ENCODE measurements at regions not wholly inside any gene's neighbourhood (a gene's known extent, or its start where the extent isn't known, plus 50 kb on each side); places are given as distances from the start of the nearest gene placed in this dataset.
"Not testable (repeated sequence)": the region's sequence is repeated elsewhere in the genome, so short reads cannot be mapped to it uniquely, and the experiment has no call there.

GRCh38 chr7:56697058-56697457, 435.2 kb downstream of the ZNF479 start:
- FAIRE-seq; DNase-seq (ENCODE audit: low spot score in 2 of 2): not testable (repeated sequence)

- DNase-seq (ENCODE audit: low spot score in 2 of 2), result no peak
- FAIRE-seq, result no peak
Measured at GRCh38 chr7:56686276-56686859, 445.9 kb downstream of the ZNF479 start.

DNA sequence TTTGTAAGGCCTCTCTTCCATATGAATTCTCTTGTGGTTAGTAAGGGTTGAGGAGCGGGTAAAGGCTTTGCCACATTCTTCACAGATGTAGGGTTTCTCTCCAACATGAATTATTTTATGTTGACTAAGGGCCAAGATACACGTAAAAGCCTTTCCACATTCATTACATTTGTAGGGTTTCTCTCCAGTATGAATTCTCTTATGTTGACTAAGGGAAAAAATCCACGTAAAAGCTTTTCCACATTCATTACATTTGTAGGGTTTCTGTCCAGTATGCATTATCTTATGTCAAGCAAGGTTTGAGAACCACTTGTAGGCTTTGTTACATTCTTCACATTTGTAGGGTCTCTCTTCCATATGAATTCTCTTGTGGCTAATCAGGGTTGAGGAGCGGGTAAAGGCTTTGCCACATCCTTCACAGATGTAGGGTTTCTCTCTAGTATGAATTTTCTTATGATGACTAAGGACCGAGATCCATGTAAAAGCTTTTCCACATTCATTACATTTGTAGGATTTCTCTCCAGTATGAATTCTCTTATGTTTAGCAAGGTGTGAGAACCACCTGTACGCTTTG, 493.0 kb downstream of the ZNF479 start:
- no peak for DNase-seq (ENCODE audit: low spot score in 2 of 2)
- no peak for FAIRE-seq

GRCh38 chr7:56609852-56610355, 493.7 kb upstream of the NUPR2 start:
- no peak for DNase-seq (ENCODE audit: low spot score in 2 of 2)
- no peak for FAIRE-seq

GRCh38 chr7:56605146-56605545, 488.9 kb upstream of the NUPR2 start:
- no peak for DNase-seq (ENCODE audit: low spot score in 2 of 2)
- FAIRE-seq, result no peak

DNA sequence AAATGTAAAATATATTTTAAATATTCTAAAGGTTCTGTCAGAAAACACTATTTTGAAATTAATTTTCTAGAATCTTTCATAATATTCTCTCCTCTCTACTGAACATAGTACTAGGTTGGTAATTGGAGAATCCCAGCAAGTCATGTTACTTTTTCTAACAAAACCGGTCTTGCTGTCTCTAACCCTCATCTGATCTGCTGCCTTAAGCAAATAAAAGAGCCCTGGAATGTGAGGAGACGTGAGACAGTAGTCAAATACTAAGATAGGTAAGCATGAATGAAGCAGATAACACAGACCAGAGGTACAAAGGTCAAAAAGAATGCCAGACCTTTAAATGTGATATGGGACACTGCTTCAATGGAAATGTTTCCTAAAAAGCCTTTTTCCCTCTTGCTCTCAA, 462.4 kb upstream of the NUPR2 start:
- FAIRE-seq (no peak), DNase-seq (ENCODE audit: low spot score in 2 of 2) (no peak)

GRCh38 chr7:56570968-56571367, 454.8 kb upstream of the NUPR2 start:
- DNase-seq (ENCODE audit: low spot score in 2 of 2), result no peak
- FAIRE-seq, result peak; percentile 83

DNA sequence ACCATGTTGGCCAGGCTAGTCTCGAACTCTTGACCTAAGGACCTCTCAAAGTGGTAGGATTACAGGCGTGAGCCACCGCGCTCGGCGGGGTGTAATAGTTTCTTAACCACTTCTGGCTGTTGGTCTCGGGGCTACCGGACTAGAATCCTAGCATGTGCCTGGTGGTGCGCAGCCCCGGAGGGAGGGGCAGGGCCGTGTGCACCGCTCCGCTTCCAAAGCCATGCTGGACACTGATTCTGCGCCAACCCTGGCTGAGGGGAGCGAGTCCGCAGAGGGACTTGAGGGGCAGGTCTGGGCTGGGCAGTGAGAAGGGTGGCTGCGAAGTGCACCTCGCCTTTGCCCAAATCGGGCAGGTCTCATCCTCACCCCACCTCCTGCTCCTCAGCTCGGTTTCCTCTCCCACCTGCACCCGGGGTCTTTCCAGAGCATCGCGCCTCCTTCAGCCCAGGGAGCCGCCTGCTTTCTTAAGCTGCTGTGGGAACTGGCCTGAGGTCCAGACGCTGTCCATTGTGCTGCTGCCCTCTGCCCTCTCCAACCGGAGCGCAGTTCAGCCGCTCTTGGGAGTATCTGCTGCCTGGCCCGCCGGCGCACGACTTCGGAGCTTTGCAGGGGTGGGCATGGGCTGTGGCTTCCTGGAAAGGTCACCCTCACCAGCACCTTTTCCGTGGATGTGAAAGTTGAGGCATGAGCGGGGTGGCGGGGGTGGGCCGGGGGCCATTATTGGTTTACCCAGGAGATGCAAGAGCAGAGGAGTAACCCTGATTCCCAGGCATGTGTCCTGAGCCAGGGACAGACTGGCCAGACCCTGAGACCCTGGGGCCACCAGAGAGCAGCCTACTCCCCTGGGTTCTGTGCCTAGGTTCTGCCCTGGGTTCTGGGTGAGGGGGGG, 422.6 kb upstream of the NUPR2 start:
- no peak for FAIRE-seq
- no peak for DNase-seq (ENCODE audit: low spot score in 2 of 2)

- DNase-seq (ENCODE audit: low spot score in 2 of 2) (no peak), FAIRE-seq (no peak)
Measured at GRCh38 chr7:56537952-56538351, 421.7 kb upstream of the NUPR2 start.

GRCh38 chr7:56537477-56537876, 421.3 kb upstream of the NUPR2 start:
- DNase-seq (ENCODE audit: low spot score in 2 of 2) (no peak), FAIRE-seq (no peak)

GRCh38 chr7:56495165-56495564, 378.9 kb upstream of the NUPR2 start:
- FAIRE-seq, result no peak
- no peak for DNase-seq (ENCODE audit: low spot score in 2 of 2)

GRCh38 chr7:56493704-56494450, 377.7 kb upstream of the NUPR2 start:
- DNase-seq (ENCODE audit: low spot score in 2 of 2), result no peak
- no peak for FAIRE-seq

DNA sequence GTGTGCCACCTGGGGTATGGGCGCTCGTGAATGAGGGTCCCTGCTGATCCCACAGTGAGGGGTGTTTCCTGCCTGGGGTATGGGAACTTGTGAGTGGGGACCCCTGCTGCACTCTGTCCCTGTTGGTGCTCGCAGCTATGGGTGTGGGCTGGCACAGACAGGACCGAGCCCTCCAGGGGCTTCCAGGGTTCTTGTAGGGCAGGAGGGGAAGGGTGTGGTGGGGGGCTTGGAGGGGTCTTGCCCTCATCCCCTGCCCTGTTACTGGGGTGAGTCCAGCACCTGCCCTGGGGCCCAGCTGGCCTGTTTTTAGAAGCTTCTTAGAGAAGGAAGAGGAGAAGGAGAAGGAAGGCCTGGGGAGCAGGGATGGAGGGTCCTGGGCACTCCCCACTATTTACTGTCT, 377.0 kb upstream of the NUPR2 start:
- FAIRE-seq (no peak), DNase-seq (ENCODE audit: low spot score in 2 of 2) (no peak)

DNA sequence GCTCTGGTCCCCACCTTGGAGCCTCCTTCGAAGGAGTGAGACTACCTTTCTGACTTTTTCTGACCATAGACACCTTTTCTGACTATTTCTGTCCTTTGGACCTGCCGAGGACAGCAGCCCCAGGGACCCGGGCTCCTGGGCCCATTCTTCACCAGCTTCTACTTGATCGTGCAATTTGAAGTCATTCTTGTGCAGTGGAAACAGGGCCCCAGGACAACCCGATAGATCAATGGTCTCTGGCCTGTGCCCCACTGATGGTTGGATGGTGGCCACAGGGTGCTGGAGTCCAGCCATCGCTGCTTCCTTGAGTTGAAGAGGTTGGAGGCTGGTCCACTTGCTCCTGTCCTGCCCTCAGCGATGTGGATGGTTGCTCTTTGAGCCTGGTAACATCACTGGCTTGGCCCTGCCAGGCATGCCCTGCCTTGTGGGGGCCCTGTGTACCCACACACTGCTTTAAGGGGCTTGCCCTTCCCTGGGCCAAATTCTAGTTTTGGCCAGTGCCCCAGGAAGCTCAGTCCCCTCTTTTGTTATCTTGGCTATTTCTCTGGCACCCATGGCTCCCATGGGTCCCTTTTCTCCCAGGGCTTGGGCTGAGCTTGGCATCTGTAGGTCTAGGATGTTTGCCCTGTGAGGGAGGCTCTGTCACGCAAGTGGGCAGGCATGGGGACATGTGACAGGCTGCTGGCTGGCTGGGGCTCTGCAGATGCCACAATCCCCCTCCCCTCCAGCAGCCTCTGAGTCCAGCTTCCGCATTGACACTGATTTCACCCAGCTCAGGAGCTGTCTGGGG, 375.6 kb upstream of the NUPR2 start:
- no peak for FAIRE-seq

DNA sequence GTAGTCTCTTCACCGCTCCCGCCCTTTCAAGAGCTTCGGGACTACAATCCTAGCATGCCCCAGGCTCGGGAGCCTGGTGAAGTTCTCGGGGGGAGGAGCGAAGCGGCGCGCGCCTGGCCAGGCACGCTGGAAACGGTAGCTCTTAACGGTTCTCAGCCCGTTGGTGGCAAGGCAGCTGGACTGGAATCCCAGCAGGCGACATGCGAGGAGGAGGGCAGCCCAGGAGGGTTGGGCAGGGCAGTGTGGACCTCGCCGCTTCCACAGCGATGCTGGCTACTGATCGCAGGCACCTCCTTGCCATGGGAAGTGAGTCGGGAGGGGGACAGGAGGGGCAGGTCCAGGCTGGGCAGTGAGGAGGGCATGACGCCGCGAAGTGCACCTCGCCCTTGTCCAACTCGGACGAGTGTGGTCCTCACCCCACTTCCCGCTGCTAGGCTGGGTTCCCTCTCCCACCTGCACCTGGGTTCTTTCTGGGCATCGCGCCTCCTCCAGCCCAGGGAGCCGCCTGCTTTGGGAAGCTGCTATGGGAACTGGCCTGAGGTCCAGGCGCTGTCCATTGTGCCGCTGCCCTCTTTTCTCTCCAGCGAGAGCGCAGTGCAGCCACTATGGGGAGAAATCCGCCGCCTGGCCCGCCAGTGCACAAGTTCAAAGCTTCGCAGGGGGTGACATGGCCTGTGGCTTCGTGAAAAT, 367.8 kb upstream of the NUPR2 start:
- FAIRE-seq (no peak), DNase-seq (ENCODE audit: low spot score in 2 of 2) (no peak)

More for the DNA sequence above, 375.6 kb upstream of the NUPR2 start:
- no peak for DNase-seq (ENCODE audit: low spot score in 2 of 2)

DNA sequence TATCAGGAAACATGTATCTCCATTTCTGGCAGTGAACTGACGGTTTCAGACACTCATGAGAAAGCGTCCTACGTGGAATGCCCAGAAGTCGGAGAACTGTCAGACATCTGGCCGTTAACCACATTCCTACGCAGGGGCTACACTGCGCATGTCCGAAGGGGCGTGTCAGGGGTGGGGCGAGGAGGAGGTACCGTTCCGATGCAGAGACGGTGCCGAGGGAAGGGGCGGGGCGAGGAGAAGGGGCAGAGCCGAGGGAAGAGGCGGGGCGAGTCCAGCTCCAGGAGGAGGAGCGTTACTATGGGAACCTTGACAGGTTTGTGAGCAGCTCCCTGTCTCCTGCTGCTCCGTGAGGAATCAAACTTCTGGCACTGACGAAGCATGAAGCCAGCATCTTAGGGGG, 366.9 kb upstream of the NUPR2 start:
- no peak for DNase-seq (ENCODE audit: low spot score in 2 of 2)
- FAIRE-seq, result no peak

DNA sequence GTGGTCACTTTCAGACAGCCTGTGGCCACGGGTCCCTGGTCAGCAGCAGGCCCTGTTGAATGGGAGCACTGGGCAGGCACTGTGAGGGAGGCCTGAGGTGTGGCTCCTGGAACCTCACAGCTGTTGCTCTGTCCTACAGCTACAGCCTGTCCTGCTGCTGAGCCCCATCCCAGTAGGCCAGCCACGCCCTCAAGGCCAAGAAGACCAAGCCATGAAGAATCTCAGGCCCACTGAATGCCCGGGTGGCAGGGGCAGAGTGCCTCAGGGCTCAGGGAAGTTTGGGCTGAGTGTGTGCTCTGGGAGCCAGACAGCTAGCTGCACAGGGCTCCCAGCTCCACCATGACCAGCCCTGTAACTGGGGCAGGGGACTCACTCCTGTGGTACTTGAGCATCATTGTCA, 363.5 kb upstream of the NUPR2 start:
- FAIRE-seq (no peak), DNase-seq (ENCODE audit: low spot score in 2 of 2) (no peak)

- no peak for DNase-seq (ENCODE audit: low spot score in 2 of 2)
- no peak for FAIRE-seq
Measured at GRCh38 chr7:56479136-56479535, 362.9 kb upstream of the NUPR2 start.

- FAIRE-seq (no peak), DNase-seq (ENCODE audit: low spot score in 2 of 2) (no peak)
Measured at GRCh38 chr7:56474271-56474670, 358.1 kb upstream of the NUPR2 start.

All from frontal cortex (tissue), 3 donors.